PC-3 (cell line): ENCODE measurements at regions not wholly inside any gene's neighbourhood (a gene's known extent, or its start where the extent isn't known, plus 50 kb on each side); places are given as distances from the start of the nearest gene placed in this dataset.

Experiments used
- ATAC-seq: fragments of 200-7000 bp; cut with Tn5 transposase; 2 replicates; pipeline ENCODE4 v1.9.1; 2020; ENCODE audit warnings: mild to moderate bottlenecking, moderate library complexity
- BruUV-seq: library from RNA; stranded (reverse); fragments of 400-500 nt; replicated peaks from 2 replicates; lab custom pipeline; 2021; lab: Mats Ljungman, UMichigan
- CTCF ChIA-PET: fragments of 300-600 bp; sonication (Branson Sonifier 250); formaldehyde crosslinking; loops from one replicate; lab custom pipeline; 2022; ENCODE audit warnings: antibody characterized with exemption; lab: Charles Lee
- POLR2A ChIA-PET: fragments of 300-600 bp; sonication (Branson Sonifier 250); formaldehyde crosslinking; loops from one replicate; lab custom pipeline; 2022; ENCODE audit warnings: antibody characterized with exemption; ENCODE audit not compliant: unreplicated experiment; lab: Charles Lee
- DNase-seq: peaks from one replicate; pipeline ENCODE4 v3.0.0-alpha.2; 2015
- H2AFZ ChIP-seq: fragments of 300-600 bp; sonication (generic); 2 replicates; pipeline ENCODE4 v1.6.0; 2016; ENCODE audit warnings: antibody characterized with exemption, low read length
- H3F3A ChIP-seq: fragments of 300-600 bp; sonication (generic); one replicate; pipeline ENCODE4 v1.6.0; 2017; ENCODE audit warnings: antibody characterized with exemption, low read length, control low read depth, mild to moderate bottlenecking; ENCODE audit not compliant: unreplicated experiment
- H3K27ac ChIP-seq: fragments of 300-600 bp; sonication (generic); 2 replicates; pipeline ENCODE4 v1.5.1; 2016; ENCODE audit warnings: mild to moderate bottlenecking, low read length
- H3K27me3 ChIP-seq: fragments of 300-600 bp; sonication (generic); 2 replicates; pipeline ENCODE4 v1.6.1; 2016; ENCODE audit warnings: low read length, mixed read lengths
- H3K36me3 ChIP-seq: fragments of 300-600 bp; sonication (generic); 2 replicates; pipeline ENCODE4 v1.6.1; 2016; ENCODE audit warnings: low read depth, mixed run types, low read length, mixed read lengths
- H3K4me1 ChIP-seq: fragments of 300-600 bp; sonication (generic); 2 replicates; pipeline ENCODE4 v1.5.1; 2016; ENCODE audit warnings: low read length; ENCODE audit not compliant: insufficient read depth
- H3K4me2 ChIP-seq: fragments of 300-600 bp; sonication (generic); 2 replicates; pipeline ENCODE4 v1.6.0; 2016; ENCODE audit warnings: low read length
- H3K4me3 ChIP-seq: fragments of 300-600 bp; sonication (generic); 2 replicates; pipeline ENCODE4 v1.5.1; 2016; ENCODE audit warnings: mild to moderate bottlenecking, low read length, mixed read lengths
- H3K79me2 ChIP-seq: fragments of 300-600 bp; sonication (generic); 2 replicates; pipeline ENCODE4 v1.6.1; 2017; ENCODE audit warnings: low read length, mixed read lengths
- H3K9ac ChIP-seq: fragments of 300-600 bp; sonication (generic); 2 replicates; pipeline ENCODE4 v1.6.0; 2016; ENCODE audit warnings: mild to moderate bottlenecking, low read length
- H3K9me2 ChIP-seq: fragments of 300-600 bp; sonication (generic); replicated peaks from 2 replicates; pipeline ENCODE4 v1.6.1; 2016; ENCODE audit warnings: mixed run types, low read length, mixed read lengths
- H3K9me3 ChIP-seq: fragments of 300-600 bp; sonication (generic); 2 replicates; pipeline ENCODE4 v1.6.1; 2016; ENCODE audit warnings: low read length, mixed read lengths
- H4K20me1 ChIP-seq: fragments of 300-600 bp; sonication (generic); 2 replicates; pipeline ENCODE4 v1.6.1; 2016; ENCODE audit warnings: low read length, mixed read lengths
- EZH2 ChIP-seq: fragments of 300-600 bp; sonication (generic); IDR thresholded peaks from one replicate; pipeline ENCODE4 v1.6.1; 2017; ENCODE audit warnings: antibody characterized with exemption, mild to moderate bottlenecking, low read length; ENCODE audit not compliant: unreplicated experiment
- EZH2phosphoT487 ChIP-seq: fragments of 300-600 bp; sonication (generic); IDR thresholded peaks from 2 replicates; pipeline ENCODE4 v1.6.1; 2018; ENCODE audit warnings: mild to moderate bottlenecking, antibody characterized with exemption, low read length, borderline replicate concordance
- intact Hi-C: fragments of 100-400 bp; cut with micrococcal nuclease; formaldehyde crosslinking; loops from 2 replicates; pipeline ENCODE4 v1.9.0; 2023
- TF ChIP-seq, protein P1 (sequence below): fragments of 300-600 bp; sonication (generic); conservative IDR thresholded peaks from 2 replicates; pipeline ENCODE4 v1.5.1; 2017; ENCODE audit warnings: antibody characterized with exemption, low read depth, mild to moderate bottlenecking, low read length

DNA sequence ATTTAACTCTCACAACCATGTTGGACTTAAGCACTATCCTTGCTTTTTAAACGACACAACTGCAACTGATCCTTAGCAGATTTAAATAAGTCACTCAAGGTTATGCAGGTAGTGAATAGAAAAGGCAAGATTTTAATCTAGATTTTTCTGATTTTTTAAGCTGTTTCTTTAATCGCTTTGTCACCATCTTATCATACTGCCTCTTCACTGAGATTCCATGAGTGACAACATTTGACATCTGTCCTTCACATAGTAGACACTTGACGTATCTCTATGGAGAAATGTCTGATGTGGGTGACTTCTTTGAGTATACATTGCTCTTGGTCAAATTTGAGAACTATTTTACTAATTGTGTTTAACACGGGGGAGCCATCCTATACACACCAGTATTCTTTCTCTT is 839.7 kb downstream of the GATA3 start:
- POLR2A ChIA-PET, result no interaction called here
- BruUV-seq, result no TSS peak
- Histone ChIP-seq H3K27ac (no peak overlapping the region), H3K27me3 (peaks cover 48% of the 10 kb centered on the region), H4K20me1 (no peaks in the 10 kb centered on the region), H3K9me3 (no peaks in the 10 kb centered on the region), H3K9me2 (no peaks in the 10 kb centered on the region), H3K4me2 (no peak overlapping the region), H3K79me2 (no peaks in the 10 kb centered on the region), H3F3A (no peaks in the 10 kb centered on the region), H2AFZ (no peak overlapping the region), H3K36me3 (no peaks in the 10 kb centered on the region), H3K4me3 (no peak overlapping the region), H3K9ac (no peak overlapping the region), H3K4me1 (no peaks in the 10 kb centered on the region)
- TF ChIP-seq EZH2phosphoT487, result no peak
- TF ChIP-seq, protein P1, sequence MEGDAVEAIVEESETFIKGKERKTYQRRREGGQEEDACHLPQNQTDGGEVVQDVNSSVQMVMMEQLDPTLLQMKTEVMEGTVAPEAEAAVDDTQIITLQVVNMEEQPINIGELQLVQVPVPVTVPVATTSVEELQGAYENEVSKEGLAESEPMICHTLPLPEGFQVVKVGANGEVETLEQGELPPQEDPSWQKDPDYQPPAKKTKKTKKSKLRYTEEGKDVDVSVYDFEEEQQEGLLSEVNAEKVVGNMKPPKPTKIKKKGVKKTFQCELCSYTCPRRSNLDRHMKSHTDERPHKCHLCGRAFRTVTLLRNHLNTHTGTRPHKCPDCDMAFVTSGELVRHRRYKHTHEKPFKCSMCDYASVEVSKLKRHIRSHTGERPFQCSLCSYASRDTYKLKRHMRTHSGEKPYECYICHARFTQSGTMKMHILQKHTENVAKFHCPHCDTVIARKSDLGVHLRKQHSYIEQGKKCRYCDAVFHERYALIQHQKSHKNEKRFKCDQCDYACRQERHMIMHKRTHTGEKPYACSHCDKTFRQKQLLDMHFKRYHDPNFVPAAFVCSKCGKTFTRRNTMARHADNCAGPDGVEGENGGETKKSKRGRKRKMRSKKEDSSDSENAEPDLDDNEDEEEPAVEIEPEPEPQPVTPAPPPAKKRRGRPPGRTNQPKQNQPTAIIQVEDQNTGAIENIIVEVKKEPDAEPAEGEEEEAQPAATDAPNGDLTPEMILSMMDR, result no peak
- no peak for TF ChIP-seq EZH2
- intact Hi-C loops, result no loop called here
- no peak for DNase-seq
- ATAC-seq, result no peak
- CTCF ChIA-PET, result no interaction called here

- H3K9me3 ChIP-seq, result no peaks in the 10 kb centered on the region
- ChIA-PET CTCF (no interaction called here), POLR2A (no interaction called here)
- intact Hi-C loops, result no loop called here
- H3K4me1 ChIP-seq, result no peaks in the 10 kb centered on the region
- H3K36me3 ChIP-seq, result no peaks in the 10 kb centered on the region
- H2AFZ ChIP-seq, result no peak overlapping the region
- H3K9ac ChIP-seq, result no peak overlapping the region
- no peak overlapping the region for H3K4me3 ChIP-seq
- H3K27ac ChIP-seq, result no peak overlapping the region
- H3K9me2 ChIP-seq, result no peaks in the 10 kb centered on the region
- DNase-seq, result no peak
- TF ChIP-seq EZH2phosphoT487 (no peak), EZH2 (no peak)
- TF ChIP-seq, protein P1, result no peak
- H3K27me3 ChIP-seq, result peaks cover 49% of the 10 kb centered on the region
- H3F3A ChIP-seq, result no peaks in the 10 kb centered on the region
- H3K4me2 ChIP-seq, result no peak overlapping the region
- no peaks in the 10 kb centered on the region for H3K79me2 ChIP-seq
- no peaks in the 10 kb centered on the region for H4K20me1 ChIP-seq
- ATAC-seq, result no peak
- BruUV-seq, result no TSS peak
These were observed 843.3 kb downstream of the GATA3 start for GRCh38 chr10:8897769-8898168.

GRCh38 chr10:8898745-8899330 is 844.4 kb downstream of the GATA3 start:
- Histone ChIP-seq H3K4me3 (no peak overlapping the region), H3K4me1 (no peaks in the 10 kb centered on the region), H3K4me2 (no peak overlapping the region), H4K20me1 (no peaks in the 10 kb centered on the region), H3K9ac (no peak overlapping the region), H2AFZ (no peak overlapping the region), H3K9me2 (no peaks in the 10 kb centered on the region), H3K9me3 (no peaks in the 10 kb centered on the region), H3F3A (no peaks in the 10 kb centered on the region), H3K27me3 (peaks cover 46% of the 10 kb centered on the region), H3K27ac (no peak overlapping the region), H3K36me3 (no peaks in the 10 kb centered on the region), H3K79me2 (no peaks in the 10 kb centered on the region)
- ChIA-PET CTCF (no interaction called here), POLR2A (no interaction called here)
- intact Hi-C loops, result no loop called here
- TF ChIP-seq EZH2 (no peak), EZH2phosphoT487 (no peak)
- TF ChIP-seq, protein P1, result no peak
- ATAC-seq (no peak), DNase-seq (no peak)
- no TSS peak for BruUV-seq
